GM18519 (cell line): ENCODE measurements at regions not wholly inside any gene's neighbourhood (a gene's known extent, or its start where the extent isn't known, plus 50 kb on each side); places are given as distances from the start of the nearest gene placed in this dataset.

ENCODE experiments used
- ATAC-seq: cut with Tn5 transposase; IDR thresholded peaks from one replicate; pipeline ENCODE4 v1.9.1; 2021; ENCODE audit warnings: mild to moderate bottlenecking, moderate library complexity; ENCODE audit not compliant: unreplicated experiment, low FRiP score

DNA sequence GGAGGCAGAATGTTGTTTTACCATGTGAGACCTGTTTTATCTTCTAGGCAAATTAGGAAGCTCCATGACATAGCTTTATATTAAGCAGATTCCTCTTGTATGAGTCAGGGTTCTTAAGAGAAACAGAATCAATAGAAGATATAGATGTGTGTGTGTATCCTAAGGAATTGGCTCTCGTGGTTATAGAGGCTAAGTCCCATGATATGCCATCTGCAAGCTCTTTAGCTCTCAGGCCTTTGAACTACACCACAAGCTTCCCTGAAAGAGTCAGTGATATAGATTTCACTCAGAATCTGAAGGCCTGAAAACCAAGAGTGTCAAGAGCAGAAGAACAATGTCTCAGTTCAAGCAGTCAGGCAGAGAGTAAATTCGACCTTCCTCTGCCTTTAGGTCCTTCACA, 365.8 kb upstream of the ZNF608 start:
- ATAC-seq = no peak

- ATAC-seq = no peak
Measured at GRCh38 chr5:125113328-125113727, 366.9 kb upstream of the ZNF608 start.

- ATAC-seq = no peak
Measured at GRCh38 chr5:125115195-125115525, 368.7 kb upstream of the ZNF608 start.

- no peak for ATAC-seq
Measured at GRCh38 chr5:125117566-125117965, 371.1 kb upstream of the ZNF608 start.

- no peak for ATAC-seq
Measured at GRCh38 chr5:125120012-125120411, 373.6 kb upstream of the ZNF608 start.

DNA sequence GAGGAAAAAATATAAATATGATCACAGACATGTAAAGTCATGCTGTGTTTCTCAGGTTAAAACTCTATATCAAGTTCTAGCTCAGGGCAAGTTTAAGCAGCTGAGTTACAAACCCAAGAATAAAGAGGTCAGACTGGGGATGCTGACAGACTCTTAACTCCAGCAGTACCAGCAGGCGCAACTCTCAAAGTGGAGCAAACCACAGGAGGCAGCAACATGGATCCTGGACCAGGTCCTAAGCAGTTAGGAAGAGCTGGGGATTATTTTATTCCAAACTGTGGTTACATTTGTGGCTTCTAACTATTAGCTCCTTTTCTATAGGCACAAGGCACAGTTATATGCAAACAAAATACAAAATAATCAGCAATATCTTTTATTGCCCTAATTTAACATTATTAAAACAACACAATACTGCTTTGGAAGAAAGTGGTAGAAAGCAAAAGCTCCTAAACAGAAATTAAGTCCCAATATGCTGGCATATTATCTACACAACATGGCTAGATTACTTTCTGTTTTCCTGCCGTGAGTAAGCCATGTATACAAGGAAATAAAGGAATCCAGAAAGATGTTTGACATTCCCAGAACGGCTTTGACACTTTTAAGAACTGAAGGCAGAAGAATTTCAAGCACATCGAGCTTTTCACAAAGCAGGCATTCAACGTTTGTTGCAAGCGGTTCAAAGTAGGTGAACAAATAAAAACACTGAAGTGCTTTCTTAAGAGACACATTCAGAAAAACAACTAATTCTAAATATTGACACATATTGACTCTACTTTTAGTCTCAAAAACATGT, 378.8 kb upstream of the ZNF608 start:
- ATAC-seq = no peak

GRCh38 chr5:125126050-125126449, 379.6 kb upstream of the ZNF608 start:
- ATAC-seq = no peak

- no peak for ATAC-seq
Measured at GRCh38 chr5:125129151-125129806, 382.8 kb upstream of the ZNF608 start.

DNA sequence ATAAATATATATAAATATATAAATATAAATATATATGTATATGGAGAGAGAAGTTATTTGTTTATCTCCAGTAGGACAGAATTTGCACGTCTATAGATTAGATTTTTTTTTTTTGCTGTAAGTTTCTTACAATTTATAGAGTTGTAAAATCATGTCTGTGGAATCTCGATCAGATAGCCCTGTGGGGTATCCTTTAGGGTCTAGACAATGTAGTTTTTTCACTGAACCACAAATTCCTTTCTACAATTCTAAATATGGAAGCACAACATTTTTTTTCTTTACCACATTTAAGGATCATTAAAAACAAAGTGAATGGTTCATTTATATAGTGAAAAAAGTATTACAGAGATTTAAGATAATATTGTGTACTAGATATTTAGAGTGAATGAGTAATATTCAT, 384.2 kb upstream of the ZNF608 start:
- no peak for ATAC-seq

GRCh38 chr5:125134216-125135081, 388.0 kb upstream of the ZNF608 start:
- ATAC-seq = no peak

DNA sequence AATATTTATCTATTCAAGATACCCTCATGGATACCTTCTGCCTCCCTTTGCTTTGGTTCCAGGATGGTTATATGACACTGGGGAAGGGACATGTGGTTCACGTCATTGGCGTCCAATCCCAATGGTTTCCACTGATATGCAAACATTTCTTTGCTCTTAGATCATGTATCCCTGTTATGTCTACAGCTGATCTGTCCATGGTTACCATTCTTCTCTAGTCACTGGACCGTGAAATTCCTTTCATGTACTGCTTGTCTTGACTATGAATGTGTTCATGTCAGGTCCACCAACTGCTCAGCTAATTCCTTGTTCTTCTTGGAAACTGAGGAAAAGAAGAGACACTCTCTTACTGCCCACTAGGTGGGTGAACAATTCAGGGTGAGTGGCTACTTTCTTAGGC, 391.1 kb upstream of the ZNF608 start:
- no peak for ATAC-seq

DNA sequence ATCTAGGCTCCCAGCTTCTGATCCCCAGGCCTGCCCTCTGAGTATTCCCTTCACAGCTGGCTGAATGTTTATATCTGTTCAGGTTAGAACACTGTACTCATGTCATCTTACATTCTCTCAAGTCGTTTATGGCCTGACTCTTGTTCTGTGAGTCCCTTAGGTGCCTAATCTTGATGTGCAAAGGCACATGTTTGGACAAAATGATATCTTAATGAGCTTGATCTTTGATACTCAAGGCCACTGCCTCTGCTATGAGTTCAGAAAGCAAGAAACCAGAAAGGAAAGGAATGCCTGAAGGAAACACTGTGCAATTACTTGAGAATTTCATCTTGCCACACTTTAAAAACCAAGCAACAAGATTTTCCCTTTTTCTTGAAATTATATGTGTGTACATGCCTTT, 391.8 kb upstream of the ZNF608 start:
- no peak for ATAC-seq

- no peak for ATAC-seq
Measured at GRCh38 chr5:125139590-125139989, 393.2 kb upstream of the ZNF608 start.

- ATAC-seq = no peak
Measured at GRCh38 chr5:125140220-125140619, 393.8 kb upstream of the ZNF608 start.

DNA sequence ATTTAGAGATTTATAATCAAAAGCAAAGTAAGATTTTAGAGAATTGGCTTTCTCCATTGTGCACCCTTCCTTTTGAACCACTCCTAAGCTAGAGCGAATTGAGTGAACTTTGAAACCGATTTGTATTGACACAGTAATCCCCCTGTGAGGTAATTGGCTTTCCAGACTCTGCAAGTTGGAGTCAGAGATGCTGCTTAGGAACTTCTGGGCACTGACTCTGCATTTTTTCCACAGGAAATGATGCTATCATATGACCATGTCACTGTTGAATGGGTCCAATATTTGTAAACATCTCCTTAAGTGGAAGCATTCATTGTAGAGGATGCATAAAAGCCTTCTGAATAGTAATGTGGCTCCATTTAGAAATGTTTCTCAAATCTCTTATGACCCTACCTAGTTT, 394.4 kb upstream of the ZNF608 start:
- no peak for ATAC-seq

- ATAC-seq = no peak
Measured at GRCh38 chr5:125142458-125142857, 396.0 kb upstream of the ZNF608 start.

DNA sequence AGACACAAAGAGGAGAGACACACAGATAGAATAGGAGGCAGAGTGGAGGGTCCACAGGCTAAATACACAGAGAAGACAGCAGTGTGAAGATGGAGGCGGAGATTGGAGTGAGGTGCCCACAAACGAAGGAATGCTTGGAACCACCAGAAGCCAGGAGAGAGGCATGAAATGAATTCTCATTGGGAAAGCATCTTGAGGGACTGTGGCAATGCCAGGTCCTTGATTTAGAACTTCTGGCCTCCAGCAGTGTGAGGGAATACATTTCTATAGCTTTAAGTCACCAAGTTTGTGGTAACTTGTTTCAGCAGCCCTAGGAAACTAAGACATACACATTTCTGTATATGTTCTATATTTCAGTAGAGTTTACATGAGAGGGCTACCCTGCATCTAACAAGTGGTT, 396.6 kb upstream of the ZNF608 start:
- no peak for ATAC-seq

DNA sequence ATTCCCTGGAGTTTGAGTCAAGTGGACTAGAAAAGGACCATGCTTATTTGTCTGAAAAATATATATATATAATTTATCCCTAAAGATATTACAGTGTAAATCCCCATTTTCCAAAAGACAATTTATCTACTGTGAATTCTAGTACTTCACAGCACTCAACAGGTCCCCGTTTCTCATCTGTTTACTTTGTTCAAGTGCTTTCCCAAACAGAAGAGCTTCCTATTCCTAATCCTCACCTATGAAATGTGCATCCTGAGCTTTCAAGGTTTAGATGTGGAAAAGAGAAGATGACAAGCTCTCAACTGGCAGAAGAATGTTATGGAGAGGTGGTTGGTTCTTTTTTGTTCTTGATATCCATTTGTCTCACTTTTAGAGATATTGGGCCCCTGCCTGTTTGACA, 401.6 kb upstream of the ZNF608 start:
- ATAC-seq = no peak

GRCh38 chr5:125148706-125149105, 402.3 kb upstream of the ZNF608 start:
- no peak for ATAC-seq

- ATAC-seq = no peak
Measured at GRCh38 chr5:125149110-125149509, 402.7 kb upstream of the ZNF608 start.

DNA sequence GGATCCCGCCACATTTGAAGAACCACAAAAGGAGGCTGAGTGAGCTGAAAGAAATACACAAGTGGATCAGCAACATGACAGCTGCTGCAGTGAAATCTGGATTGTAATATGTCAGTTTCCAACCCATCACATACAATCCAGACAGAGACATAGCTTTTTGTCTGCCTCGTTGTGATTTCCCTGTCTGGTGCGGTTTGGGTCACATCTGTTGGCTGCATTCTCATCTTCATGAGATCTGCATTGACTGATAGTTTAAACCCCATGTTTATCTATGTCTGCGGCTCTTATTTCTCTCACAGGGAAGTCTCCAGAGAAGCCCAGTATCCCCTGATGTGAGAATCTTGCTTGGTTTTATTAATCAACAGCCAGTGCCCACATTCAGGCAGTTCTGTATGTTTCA, 403.1 kb upstream of the ZNF608 start:
- ATAC-seq = no peak
